Spinal cord (tissue), 9 donors: ENCODE measurements at regions not wholly inside any gene's neighbourhood (a gene's known extent, or its start where the extent isn't known, plus 50 kb on each side); places are given as distances from the start of the nearest gene placed in this dataset.
A peak's percentile ranks its signal among the peaks of the same experiment; 100 is the strongest.

Experiments used
- DNase-seq, 6 donors: peaks; one replicate each; pipeline versions ENCODE4 v3.0.0 to v3.0.0-alpha.2; 2013 to 2015; ENCODE audit warnings: low spot score in 6 of 6, low read depth in 4 of 6
- H3K27ac ChIP-seq: one replicate; pipeline ENCODE4 v1.5.1; 2013; ENCODE audit warnings: low read depth, low read length, control low read depth
- H3K27me3 ChIP-seq: one replicate; pipeline ENCODE4 v1.6.1; 2013; ENCODE audit warnings: low read length; ENCODE audit not compliant: control insufficient read depth, insufficient read depth
- H3K36me3 ChIP-seq: one replicate; pipeline ENCODE4 v1.6.1; 2013; ENCODE audit warnings: low read length; ENCODE audit not compliant: control insufficient read depth, insufficient read depth
- H3K4me1 ChIP-seq: one replicate; pipeline ENCODE4 v1.6.1; 2013; ENCODE audit warnings: low read length; ENCODE audit not compliant: control insufficient read depth, insufficient read depth
- H3K4me3 ChIP-seq: one replicate; pipeline ENCODE4 v1.5.1; 2013; ENCODE audit warnings: low read depth, low read length, control low read depth
- H3K9me3 ChIP-seq: one replicate; pipeline ENCODE4 v1.6.1; 2013; ENCODE audit warnings: low read length; ENCODE audit not compliant: control insufficient read depth, insufficient read depth
- WGBS: methylation state at CpG from one replicate; pipeline ENCODE4 v1.1.5; 2013; ENCODE audit warnings: missing lambda C conversion rate; ENCODE audit not compliant: insufficient coverage; 5-methylcytosine and 5-hydroxymethylcytosine counted together
- donor health status: healthy.

DNA sequence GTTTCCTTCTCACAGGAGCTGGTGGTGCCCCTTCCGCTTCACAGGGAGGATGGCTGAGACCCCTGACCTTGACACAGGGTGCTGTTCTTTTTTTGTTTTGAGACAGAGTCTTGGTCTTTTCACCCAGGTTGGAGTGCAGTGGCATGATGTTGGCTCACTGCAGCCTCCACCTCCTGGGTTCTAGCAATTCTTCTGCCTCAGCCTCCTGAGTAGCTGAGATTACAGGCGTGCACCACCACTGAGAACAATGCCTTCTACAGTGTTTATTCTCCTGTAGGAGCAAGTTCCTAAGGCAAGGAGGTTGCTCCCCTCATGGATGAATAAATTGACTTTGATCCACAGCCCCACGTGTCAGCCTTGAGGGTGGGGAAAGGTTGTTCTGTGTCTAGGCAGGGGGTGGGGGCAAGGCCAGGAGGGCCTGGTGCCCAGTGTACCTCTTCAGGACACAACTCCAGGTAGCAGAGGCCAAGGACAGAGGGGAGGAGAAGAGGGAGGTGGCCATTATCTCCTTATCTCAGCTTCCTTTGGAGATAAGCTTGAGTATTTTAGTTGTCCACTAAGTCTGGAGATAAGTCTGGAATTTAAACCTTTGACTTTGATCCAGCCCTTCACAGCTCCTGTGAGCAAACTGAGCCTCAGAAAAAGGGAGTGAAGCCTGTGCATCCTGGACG lies 159.4 kb downstream of the SEC14L1 start:
- peaks cover 13% of the 10 kb centered on the region for H3K4me1 ChIP-seq
- H3K9me3 ChIP-seq: no peaks in the 10 kb centered on the region
- no peak for DNase-seq
- H3K27ac ChIP-seq: no peak overlapping the region
- no peak overlapping the region for H3K4me3 ChIP-seq
- no peaks in the 10 kb centered on the region for H3K27me3 ChIP-seq
- no peaks in the 10 kb centered on the region for H3K36me3 ChIP-seq
- WGBS: 83% methylated on average over 2 of the region's 4 CpGs

DNA sequence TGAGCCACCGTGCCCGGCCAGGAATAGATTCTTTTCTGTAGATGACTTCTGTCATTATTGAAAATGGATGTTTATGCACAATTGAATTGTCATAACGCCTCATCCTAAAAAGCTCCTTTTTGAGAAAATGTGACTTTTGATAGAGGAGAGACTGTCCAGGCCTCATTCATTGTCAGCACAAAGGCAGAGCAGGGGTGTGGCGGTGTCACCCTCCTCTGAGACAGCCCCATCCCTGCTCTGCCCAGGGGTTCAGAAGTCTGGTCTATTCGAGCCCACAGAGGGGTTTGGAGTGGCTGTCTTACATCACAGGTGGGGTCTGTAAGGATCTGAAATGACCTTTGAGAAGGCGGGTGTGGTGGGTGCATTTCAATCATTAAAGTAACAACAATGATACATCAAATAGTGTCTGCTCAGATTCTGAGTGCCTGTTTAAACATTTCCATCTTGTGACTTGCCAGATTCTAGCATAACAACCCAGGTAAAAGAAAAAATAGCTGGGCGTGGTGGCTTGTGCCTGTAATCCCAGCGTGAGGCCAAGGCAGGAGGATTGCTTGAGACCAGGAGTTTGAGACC lies 161.0 kb downstream of the SEC14L1 start:
- WGBS: no CpG with 5 or more reads among the region's 8 CpGs
- H3K9me3 ChIP-seq: no peaks in the 10 kb centered on the region
- no peak overlapping the region for H3K4me3 ChIP-seq
- no peaks in the 10 kb centered on the region for H3K27me3 ChIP-seq
- no peak for DNase-seq
- no peaks in the 10 kb centered on the region for H3K36me3 ChIP-seq
- peaks cover 14% of the 10 kb centered on the region for H3K4me1 ChIP-seq
- H3K27ac ChIP-seq: no peak overlapping the region

DNA sequence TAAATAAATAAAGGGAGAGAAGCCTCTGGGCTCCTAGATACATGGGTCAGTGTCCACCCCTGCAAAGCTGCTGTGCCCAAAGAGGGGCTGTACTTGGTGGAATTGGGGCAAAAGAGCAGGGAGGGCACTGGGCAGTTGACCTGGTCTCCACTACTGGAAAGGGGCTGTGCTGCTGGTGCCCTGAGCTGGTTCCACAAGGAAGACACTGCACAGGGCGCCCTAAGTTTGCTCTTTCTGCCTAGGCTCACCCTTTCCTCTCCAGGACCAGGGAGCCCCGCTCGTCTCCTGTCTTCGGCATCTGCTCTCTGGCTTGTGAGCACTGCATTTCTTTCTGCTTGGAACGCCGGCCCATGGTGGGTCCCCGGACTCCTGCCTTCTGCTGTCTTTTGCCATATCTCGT lies 161.9 kb downstream of the SEC14L1 start:
- peaks cover 16% of the 10 kb centered on the region for H3K4me1 ChIP-seq
- 90% methylated on average over 4 of the region's 8 CpGs for WGBS
- H3K27me3 ChIP-seq: no peaks in the 10 kb centered on the region
- H3K27ac ChIP-seq: no peak overlapping the region
- no peak overlapping the region for H3K4me3 ChIP-seq
- DNase-seq: no peak
- no peaks in the 10 kb centered on the region for H3K36me3 ChIP-seq
- no peaks in the 10 kb centered on the region for H3K9me3 ChIP-seq

DNA sequence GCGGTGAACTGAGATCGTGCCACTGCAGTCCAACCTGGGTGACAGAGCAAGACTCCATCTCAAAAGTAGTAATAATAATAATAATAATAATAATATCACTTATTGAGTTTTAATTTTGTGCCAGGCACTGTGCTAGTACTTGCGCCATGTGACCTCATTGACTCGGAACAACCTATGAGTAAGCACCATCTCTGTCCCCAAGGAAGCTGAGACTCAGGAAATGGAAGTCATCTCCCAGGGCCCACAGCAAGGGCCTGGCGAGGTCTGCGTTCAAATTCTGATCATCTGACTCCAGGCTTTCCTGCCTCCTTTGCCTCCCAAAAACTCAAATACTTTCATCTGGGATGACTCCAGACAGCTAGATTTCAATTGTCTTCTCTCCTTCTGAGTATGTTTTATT lies 162.9 kb downstream of the SEC14L1 start:
- no peak for DNase-seq
- Histone ChIP-seq H3K27ac (no peak overlapping the region), H3K27me3 (no peaks in the 10 kb centered on the region), H3K4me1 (peaks cover 20% of the 10 kb centered on the region), H3K4me3 (no peak overlapping the region), H3K9me3 (no peaks in the 10 kb centered on the region), H3K36me3 (no peaks in the 10 kb centered on the region)
- 100% methylated on average over 4 of the region's 6 CpGs for WGBS

DNA sequence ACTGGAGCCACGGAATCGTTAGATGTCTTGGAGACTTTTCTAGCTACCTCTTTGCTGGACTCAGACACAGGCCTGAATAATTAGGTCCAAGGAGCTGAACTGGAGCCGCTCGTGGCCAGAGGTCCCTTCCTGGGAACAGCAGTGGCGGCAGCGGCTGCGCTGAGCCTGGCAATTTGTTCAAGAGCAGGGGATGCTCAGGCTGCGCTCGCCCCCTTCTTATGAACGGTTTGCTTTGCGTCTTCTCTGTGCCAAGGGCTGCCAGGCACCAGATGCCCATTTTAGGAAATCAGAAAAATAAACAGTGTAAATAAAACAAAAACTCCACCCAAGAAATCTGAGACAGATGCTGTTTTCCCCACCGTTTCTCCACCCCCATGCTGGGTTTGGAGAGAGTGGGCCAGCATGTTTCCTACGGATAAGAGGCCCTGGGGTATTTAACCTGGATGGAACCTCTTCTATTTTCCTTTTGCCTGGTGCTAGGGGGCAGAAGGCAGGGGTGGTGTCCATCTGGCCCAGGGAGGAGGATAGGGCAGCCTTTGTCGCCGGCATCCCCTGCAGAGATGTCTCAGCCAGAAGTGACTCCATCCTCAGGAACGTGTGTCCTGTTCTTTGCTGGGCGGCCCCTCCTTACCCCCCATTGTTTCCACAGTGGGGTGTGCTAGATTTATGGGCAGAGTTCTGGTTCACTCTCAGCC lies 163.4 kb downstream of the SEC14L1 start:
- Histone ChIP-seq H3K4me1 (peaks cover 26% of the 10 kb centered on the region), H3K4me3 (no peak overlapping the region), H3K27me3 (no peaks in the 10 kb centered on the region), H3K27ac (no peak overlapping the region), H3K36me3 (no peaks in the 10 kb centered on the region), H3K9me3 (no peaks in the 10 kb centered on the region)
- DNase-seq: peak in 2 of 6 donors; percentile 62 to 83
- 37% methylated on average over 8 of the region's 17 CpGs for WGBS

DNA sequence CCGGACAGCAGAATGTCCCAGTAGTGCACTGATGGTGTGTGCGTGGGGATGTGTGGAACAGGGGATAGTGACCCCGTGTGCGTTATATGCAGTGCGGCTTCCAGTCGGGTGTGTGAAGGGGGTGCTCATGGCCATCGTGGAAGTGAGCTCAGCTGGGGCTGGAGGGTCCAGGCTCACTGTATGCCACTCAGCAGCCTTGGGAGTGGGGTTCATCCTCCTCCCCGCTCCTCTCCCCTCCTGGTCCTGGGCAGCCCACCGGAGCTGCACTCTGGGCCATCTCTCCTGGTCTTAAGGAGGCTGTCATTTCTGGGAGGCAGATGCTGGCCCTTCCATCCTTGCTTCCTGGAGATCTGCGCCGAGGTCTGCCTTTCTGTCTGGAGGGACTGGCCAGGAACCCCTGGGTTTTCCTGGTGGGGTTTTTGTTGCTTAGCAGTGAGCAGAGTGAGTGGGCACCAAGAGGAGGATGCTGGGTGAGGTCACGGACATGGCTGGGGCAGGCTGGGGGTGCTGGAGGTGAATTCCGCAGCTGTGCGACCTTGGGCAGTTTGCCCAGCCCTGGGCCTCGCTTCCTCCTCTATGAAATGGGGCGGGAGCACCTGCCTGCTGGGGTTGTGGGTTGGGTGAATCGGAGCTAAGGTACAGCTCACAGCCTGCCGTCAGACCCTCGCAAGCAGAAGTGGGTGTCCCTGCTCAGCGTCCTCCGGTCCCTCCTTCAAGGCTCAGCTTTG lies 164.1 kb downstream of the SEC14L1 start:
- 64% methylated on average over 20 of the region's 21 CpGs for WGBS
- H3K27me3 ChIP-seq: no peaks in the 10 kb centered on the region

DNA sequence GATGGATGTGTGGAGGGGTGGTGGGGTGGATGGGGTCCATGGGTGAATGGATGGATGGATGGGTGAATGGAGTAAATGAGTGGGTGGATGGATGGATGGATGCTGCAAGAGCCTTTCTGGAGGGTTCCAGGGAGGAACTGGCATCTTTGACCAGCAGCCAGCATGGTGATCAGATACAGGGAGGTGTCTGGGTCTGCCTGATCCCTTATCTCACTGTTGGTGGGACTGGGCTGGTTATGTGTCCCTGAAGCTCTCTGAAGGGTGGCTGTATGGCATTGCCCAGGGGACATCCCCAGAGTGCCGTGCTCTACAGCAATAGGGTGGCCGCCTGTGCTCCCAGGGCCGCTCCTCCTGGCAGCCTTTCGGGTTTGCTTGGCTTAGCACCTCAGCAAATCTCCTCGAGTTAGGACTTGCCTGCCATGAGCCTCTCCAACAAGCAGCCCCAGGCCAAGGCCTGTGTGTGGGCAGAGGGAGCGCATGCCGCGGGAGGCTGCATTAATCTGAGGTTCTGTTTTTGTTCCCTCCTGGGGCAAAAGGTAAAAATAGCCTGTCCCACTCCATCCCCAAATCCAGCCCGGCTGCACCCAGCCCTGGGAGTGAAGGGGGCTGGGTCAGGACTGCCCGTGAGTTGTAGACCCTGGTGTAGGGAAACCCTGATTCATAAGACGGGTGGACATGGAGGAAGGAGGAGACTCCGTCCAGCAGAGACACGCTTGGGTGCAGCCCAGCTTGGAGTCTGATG lies 165.4 kb downstream of the SEC14L1 start:
- DNase-seq: no peak
- WGBS: 93% methylated on average over 8 of the region's 13 CpGs
- H3K9me3 ChIP-seq: no peaks in the 10 kb centered on the region
- H3K36me3 ChIP-seq: no peaks in the 10 kb centered on the region
- no peak overlapping the region for H3K27ac ChIP-seq
- no peaks in the 10 kb centered on the region for H3K27me3 ChIP-seq
- H3K4me3 ChIP-seq: no peak overlapping the region
- H3K4me1 ChIP-seq: peaks cover 28% of the 10 kb centered on the region

More for the DNA sequence above, 164.1 kb downstream of the SEC14L1 start:
- Histone ChIP-seq H3K36me3 (no peaks in the 10 kb centered on the region), H3K4me3 (no peak overlapping the region), H3K4me1 (peaks cover 28% of the 10 kb centered on the region), H3K9me3 (no peaks in the 10 kb centered on the region), H3K27ac (no peak overlapping the region)
- DNase-seq: no peak

DNA sequence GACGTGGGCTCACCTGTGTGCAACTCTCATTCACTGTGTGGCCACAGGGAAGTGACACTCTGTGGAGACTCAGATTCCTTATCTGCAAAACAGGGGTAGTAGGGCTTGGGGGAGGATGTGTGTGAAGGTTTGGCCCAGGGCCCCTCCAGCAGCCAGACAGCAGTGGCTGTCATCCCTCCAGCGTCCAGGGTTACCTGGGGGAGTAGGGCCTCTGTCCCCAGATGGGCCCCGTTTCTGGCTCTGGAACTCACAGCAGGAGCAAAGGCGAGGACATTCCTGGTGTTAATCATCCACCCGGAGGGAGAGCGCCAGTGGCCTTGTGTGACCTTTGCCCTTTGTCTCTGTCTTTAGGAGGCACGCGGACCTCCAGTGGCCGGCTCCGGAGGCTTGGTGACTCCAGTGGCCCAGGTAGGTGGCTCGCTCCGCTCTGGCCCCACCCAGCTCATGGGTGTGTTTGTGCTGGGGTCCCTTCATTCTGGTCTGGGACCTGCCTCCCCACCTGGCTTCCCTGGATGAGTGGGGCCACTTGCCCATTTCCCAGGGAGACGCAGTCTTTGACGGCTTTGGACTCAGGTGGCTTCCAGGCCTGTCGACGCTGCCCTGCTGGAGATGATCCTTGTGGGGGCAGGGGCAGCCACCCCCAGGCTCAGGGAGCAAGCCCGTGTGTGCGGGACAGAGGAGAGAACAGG lies 166.2 kb downstream of the SEC14L1 start:
- DNase-seq: no peak
- no peaks in the 10 kb centered on the region for H3K27me3 ChIP-seq
- no peaks in the 10 kb centered on the region for H3K9me3 ChIP-seq
- no peak overlapping the region for H3K27ac ChIP-seq
- no peak overlapping the region for H3K4me3 ChIP-seq
- H3K36me3 ChIP-seq: no peaks in the 10 kb centered on the region
- H3K4me1 ChIP-seq: peaks cover 28% of the 10 kb centered on the region
- WGBS: 68% methylated on average over 18 of the region's 18 CpGs
